Activated CD4-positive, CD25-positive, alpha-beta regulatory T cell (primary cell): ENCODE measurements at regions not wholly inside any gene's neighbourhood (a gene's known extent, or its start where the extent isn't known, plus 50 kb on each side); places are given as distances from the start of the nearest gene placed in this dataset.

ENCODE experiments used
- DNase-seq, 4 experiments: peaks; one replicate each; lab custom pipeline; 2025; lab: John Stamatoyannopoulos, UW

DNA sequence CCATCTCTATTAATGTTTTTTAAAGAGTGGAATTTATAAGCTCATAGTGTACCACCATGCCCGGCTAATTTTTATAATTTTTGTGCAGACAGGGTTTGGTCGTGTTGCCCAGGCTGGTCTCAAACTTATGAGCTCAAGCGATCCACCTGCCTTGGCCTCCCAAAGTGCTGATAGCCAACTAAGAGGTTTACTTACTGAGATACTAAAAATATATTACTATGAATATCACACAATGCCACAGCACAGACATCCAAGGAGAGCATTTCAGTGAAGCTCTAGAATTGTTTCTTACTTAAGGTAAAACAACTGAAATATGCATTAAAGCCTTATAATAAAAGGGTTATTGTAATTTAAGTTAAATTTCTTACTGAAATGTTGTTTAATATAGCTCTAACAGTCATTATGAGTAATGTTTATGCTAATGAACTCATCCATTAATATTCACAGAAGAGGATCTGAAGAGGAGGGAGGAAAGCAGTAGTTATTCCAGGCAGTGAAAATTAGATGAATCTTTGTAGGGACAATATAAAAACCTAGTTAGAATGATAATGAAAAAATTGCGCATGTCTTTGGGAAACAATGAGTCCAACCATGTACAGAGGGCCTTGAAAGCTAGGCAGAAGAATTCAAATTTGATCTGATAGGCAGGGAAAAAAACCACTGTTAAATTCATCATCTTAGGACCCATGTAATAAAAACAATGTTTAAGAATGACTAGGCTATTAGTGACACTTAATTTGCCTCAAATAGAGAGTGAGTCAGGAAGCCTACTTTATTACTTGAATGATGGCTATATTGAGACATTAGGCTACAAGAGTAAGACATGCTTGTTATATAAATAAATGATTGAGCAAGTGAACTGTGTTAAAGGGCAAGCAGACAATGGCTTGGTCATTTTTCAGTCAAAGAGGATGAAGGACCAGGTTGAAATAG lies 99.2 kb downstream of the SLC41A2 start:
- no peak for DNase-seq

DNA sequence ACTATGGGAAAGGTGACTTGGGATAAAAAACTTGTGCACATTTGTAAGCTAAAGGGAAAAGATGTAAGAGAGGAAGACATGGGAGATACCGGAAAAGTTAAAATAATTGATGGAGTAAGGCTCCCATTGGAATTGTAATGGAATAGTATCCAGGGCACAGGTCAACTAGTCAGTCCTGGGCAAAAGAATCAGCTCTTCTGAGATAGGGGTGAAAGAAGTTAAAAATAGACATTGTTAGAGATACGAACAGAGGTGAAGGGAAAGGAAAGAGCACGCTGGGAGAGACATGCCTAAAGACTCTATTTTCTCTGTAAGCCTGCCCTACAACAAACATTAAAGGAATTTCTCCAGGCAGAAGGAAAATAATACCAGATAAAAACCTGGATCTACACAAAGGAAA lies 101.6 kb downstream of the SLC41A2 start:
- DNase-seq: no peak

DNA sequence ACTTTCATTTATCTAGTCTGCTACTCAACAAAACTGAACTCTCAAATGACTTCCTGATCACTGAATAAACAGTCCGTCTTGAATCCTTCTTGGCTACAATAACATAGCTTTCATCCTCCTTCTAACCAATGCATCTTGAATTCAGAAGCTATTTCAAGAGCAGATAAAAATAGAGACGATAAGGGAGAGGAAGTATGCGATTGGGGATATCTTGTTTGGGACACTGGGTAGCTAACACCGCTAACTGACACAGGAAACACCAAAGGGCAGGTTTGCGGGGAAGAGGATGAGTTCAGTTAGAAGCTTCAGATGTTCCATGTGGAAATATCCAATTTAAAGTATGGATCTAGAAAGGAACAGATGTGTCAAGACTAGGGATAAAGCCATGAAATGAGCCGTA lies 102.5 kb downstream of the SLC41A2 start:
- no peak for DNase-seq

DNA sequence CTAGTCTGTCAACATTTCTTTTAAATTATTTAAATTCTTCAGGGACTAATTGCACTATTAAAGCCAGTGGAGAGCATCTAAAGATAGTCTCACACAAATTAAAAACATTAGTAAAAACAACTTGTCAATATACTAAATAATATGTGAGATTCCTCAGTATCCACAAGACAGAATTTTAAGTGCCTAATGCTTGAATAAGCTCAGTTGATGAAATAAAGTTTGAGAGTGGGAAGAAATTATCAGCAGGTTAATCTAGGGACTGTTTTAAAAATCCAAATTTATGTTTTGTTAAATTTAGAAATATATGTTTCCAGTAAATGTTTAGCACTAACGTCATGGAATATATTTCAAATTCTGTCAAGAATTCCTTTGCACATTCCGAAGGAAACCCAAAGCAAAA lies 105.2 kb downstream of the SLC41A2 start:
- DNase-seq: no peak

GRCh38 chr12:104852102-104852501 lies 106.0 kb downstream of the SLC41A2 start:
- no peak for DNase-seq

- no peak for DNase-seq
These were observed 107.3 kb downstream of the SLC41A2 start for GRCh38 chr12:104850781-104851180.

- no peak for DNase-seq
These were observed 111.9 kb downstream of the SLC41A2 start for GRCh38 chr12:104846056-104846767.

DNA sequence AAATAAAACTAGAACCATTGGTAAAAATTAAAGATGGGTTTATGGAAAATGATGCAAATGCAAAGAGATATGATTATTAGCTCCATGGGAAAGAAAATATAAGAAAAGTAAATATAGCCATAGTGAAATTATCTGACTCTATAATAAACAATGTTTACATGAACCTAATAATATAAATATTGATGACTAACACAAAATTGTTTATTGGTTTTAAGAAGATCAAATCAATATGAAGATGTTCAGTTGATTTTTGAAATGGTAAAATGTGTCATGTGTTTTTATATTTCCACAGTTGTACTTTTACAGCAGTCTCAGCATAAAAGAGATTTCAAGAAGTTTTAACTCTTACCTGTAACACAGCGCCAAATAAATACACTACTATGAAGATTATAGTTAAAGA lies 114.0 kb downstream of the SLC41A2 start:
- no peak for DNase-seq

- no peak for DNase-seq
These were observed 117.8 kb downstream of the SLC41A2 start for GRCh38 chr12:104840262-104840661.

- no peak for DNase-seq
These were observed 122.8 kb downstream of the SLC41A2 start for GRCh38 chr12:104835317-104835716.

- no peak for DNase-seq
These were observed 123.5 kb downstream of the SLC41A2 start for GRCh38 chr12:104834607-104835006.

DNA sequence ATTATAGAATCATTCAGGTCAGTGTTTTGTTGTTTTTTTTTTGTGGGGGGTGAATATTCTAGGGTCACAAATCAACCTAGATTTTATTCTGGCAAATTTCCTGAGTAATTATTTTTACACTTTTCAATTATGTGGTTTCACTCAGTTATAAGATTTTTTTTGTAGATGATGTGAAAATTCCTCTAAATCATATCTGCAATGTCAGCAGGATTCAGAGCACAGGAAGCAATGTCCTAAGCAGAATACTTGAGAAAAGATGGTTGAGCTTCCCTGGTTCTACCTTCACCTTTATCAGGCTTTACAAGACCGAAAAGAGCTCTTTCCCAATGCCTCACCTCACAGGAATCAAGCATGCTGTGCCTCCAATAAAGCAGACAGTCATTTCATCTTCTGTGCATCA lies 124.3 kb downstream of the SLC41A2 start:
- no peak for DNase-seq

DNA sequence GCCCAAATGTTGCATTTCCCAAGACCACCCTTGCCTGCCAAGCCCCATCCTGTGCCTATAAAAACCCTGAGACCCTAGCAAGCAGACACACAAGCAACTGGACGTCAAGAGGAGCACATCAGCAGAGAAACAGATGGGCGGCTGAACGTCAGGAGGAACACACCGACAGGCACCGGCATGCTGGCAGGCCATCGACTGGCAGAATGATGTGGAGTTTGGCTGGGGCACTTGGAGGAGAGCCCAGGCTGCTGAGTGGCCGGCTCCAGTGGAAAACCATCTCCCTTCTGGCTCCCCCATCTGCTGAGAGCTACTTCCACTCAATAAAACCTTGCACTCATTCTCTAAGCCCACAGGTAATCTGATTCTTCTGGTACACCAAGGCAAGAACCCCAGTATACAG lies 130.1 kb downstream of the SLC41A2 start:
- no peak for DNase-seq

- DNase-seq: no peak
These were observed 130.5 kb downstream of the SLC41A2 start for GRCh38 chr12:104827587-104827986.

- DNase-seq: no peak
These were observed 132.7 kb downstream of the SLC41A2 start for GRCh38 chr12:104825408-104825807.

DNA sequence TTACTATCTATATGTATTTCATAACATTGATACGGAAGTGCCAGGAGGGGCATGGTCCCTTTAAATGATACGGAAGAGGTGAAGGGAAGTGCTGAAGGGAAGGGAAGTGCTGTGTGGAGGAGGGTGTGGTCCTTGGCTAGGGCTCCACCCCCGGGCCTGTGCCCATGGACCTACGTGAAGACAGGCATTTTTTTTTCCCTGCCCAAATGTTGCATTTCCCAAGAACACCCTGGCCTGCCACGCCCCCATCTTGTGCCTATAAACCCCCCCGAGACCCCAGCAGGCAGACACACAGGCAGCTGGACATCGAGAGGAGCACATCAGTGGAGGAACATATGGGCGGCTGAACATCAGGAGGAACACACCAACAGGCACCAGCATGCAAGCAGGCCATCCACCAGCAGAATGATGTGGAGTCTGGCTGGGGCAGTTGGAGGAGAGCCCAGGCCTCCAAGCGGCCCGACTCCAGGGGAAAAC lies 134.1 kb downstream of the SLC41A2 start:
- DNase-seq: no peak

- DNase-seq: no peak
These were observed 135.1 kb downstream of the SLC41A2 start for GRCh38 chr12:104822941-104823340.

GRCh38 chr12:104816845-104817503 lies 141.1 kb downstream of the SLC41A2 start:
- no peak for DNase-seq

DNA sequence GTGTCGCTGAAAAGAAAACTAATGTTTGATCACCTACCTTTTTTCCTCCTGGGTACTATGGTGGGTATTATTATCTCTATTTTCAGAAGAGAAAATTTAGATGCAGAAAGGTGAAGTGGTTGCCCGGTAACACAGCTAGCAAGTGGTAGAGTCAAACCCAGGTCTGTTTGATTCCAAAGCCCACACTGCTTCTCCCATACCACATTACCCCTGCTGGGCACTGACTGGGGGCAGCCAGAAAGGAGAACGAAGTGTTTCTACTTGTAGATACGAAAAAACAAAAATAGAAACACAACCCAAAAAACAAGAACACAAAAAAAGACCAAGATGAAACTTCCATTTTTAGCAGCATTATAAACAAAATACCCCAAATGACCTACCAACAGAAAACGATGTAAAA lies 142.2 kb downstream of the SLC41A2 start:
- no peak for DNase-seq

- no peak for DNase-seq
These were observed 143.1 kb downstream of the SLC41A2 start for GRCh38 chr12:104814944-104815343.
